GM12878 (cell line): ENCODE measurements at regions not wholly inside any gene's neighbourhood (a gene's known extent, or its start where the extent isn't known, plus 50 kb on each side); places are given as distances from the start of the nearest gene placed in this dataset. TPM values are rescaled to one million over a fixed set of nuclear protein-coding genes. Genes with fewer than 3 reads are reported as not detected.

Experiments used
- small RNA-seq: library from RNA; depleted of rRNA; stranded (forward); fragments of <200 nt; gene quantifications from one replicate; pipeline ENCODE3, GENCODE V24; 2014

Small RNA genes lying in the stretch of these regions (small RNA-seq; reads per million reads assigned to genes)
- gene AC023232.1 = not detected
